CD4-positive, alpha-beta T cell (primary cell): ENCODE measurements at regions not wholly inside any gene's neighbourhood (a gene's known extent, or its start where the extent isn't known, plus 50 kb on each side); places are given as distances from the start of the nearest gene placed in this dataset.

ENCODE experiments used
- ATAC-seq: fragments of 200-7000 bp; cut with Tn5 transposase; one replicate; pipeline ENCODE4 v1.10.0; 2022; ENCODE audit warnings: mild to moderate bottlenecking; ENCODE audit not compliant: poor library complexity
- CTCF ChIA-PET: fragments of 350-600 bp; sonication (Branson Sonifier 250); formaldehyde crosslinking; loops from one replicate; lab custom pipeline; 2021; ENCODE audit warnings: antibody characterized with exemption, inconsistent platforms; lab: Charles Lee
- POLR2A ChIA-PET: fragments of 350-600 bp; sonication (Branson Sonifier 250); formaldehyde crosslinking; loops from one replicate; lab custom pipeline; 2021; ENCODE audit warnings: antibody characterized with exemption, inconsistent platforms; lab: Charles Lee
- DNase-seq, 14 experiments: peaks; one replicate each; pipeline ENCODE4 v3.0.0-alpha.2; 2013 to 2020; ENCODE audit warnings: mixed read lengths in 2 of 14
- H3K27ac ChIP-seq, 2 donors: one replicate each; pipeline versions ENCODE4 v1.5.1 to v1.7.0; 2013; ENCODE audit warnings: low read length in 2 of 2, low read depth in 1 of 2, mild to moderate bottlenecking in 1 of 2
- H3K27me3 ChIP-seq, 2 experiments: 1 replicate in 1 of 2; 2 replicates in 1 of 2; pipeline versions ENCODE4 v1.6.1 to v1.7.0; 2013; ENCODE audit warnings: low read length in 2 of 2, control low read depth in 1 of 2, mild to moderate bottlenecking in 1 of 2, moderate library complexity in 1 of 2; ENCODE audit not compliant: insufficient read depth in 2 of 2, control insufficient read depth in 1 of 2
- H3K36me3 ChIP-seq: one replicate; pipeline ENCODE4 v1.6.1; 2013; ENCODE audit warnings: low read length, control low read depth; ENCODE audit not compliant: insufficient read depth
- H3K4me1 ChIP-seq: one replicate; pipeline ENCODE4 v1.6.1; 2013; ENCODE audit warnings: low read length, control low read depth; ENCODE audit not compliant: insufficient read depth
- H3K4me3 ChIP-seq: one replicate; pipeline ENCODE4 v1.5.1; 2013; ENCODE audit warnings: mild to moderate bottlenecking, low read length, moderate library complexity
- H3K9me3 ChIP-seq, 2 experiments: 1 replicate in 1 of 2; 2 replicates in 1 of 2; pipeline versions ENCODE4 v1.6.1 to v1.7.0; 2013; ENCODE audit warnings: low read length in 2 of 2, mild to moderate bottlenecking in 2 of 2, control low read depth in 1 of 2, moderate library complexity in 1 of 2; ENCODE audit not compliant: control insufficient read depth in 1 of 2, insufficient read depth in 1 of 2
- H3K27ac Mint-ChIP-seq: one replicate; pipeline ENCODE4 v1.8.0; 2020; ENCODE audit warnings: mixed read lengths
- H3K27me3 Mint-ChIP-seq: one replicate; pipeline ENCODE4 v1.8.0; 2021; ENCODE audit warnings: mixed read lengths
- H3K36me3 Mint-ChIP-seq: one replicate; pipeline ENCODE4 v1.8.0; 2021; ENCODE audit warnings: low read depth, mixed read lengths
- H3K4me1 Mint-ChIP-seq: one replicate; pipeline ENCODE4 v1.8.0; 2021; ENCODE audit warnings: low read depth, mixed read lengths
- H3K4me3 Mint-ChIP-seq: one replicate; pipeline ENCODE4 v1.8.0; 2020; ENCODE audit warnings: mild to moderate bottlenecking, mixed read lengths
- H3K9me3 Mint-ChIP-seq: one replicate; pipeline ENCODE4 v1.8.0; 2020; ENCODE audit warnings: mixed read lengths
- CTCF ChIP-seq: fragments of 200-600 bp; IDR thresholded peaks from one replicate; pipeline ENCODE4 v1.8.0; 2022; ENCODE audit warnings: antibody characterized with exemption, mild to moderate bottlenecking
- intact Hi-C, 2 experiments: fragments of 100-400 bp; cut with DNase I in 1 of 2; cut with micrococcal nuclease in 1 of 2; formaldehyde crosslinking; loops; one replicate each; pipeline versions ENCODE4 v1.15.1 to v1.9.0; 2023 to 2025; cut with DNase I, micrococcal nuclease

- Histone ChIP-seq H3K9me3 (peaks cover 0 to 9% of the 10 kb centered on the region in 2 experiments), H3K27ac (no peak overlapping the region), H3K4me1 (no peaks in the 10 kb centered on the region), H3K36me3 (no peaks in the 10 kb centered on the region), H3K4me3 (no peak overlapping the region), H3K27me3 (no peaks in the 10 kb centered on the region)
- TF ChIP-seq CTCF: no peak
- Mint-ChIP-seq H3K36me3 (no peaks in the 10 kb centered on the region), H3K4me3 (no peak overlapping the region), H3K4me1 (no peaks in the 10 kb centered on the region), H3K27me3 (peaks cover 27% of the 10 kb centered on the region), H3K9me3 (peaks cover 9% of the 10 kb centered on the region), H3K27ac (no peak overlapping the region)
- ChIA-PET POLR2A (no interaction called here), CTCF (no interaction called here)
- DNase-seq: no peak
- intact Hi-C loops: no loop called here
- no peak for ATAC-seq
Observed at GRCh38 chr5:62154758-62155157, 151.2 kb upstream of the KIF2A start.

GRCh38 chr5:62155988-62156387 is 150.0 kb upstream of the KIF2A start:
- H3K9me3 ChIP-seq: peaks cover 0 to 9% of the 10 kb centered on the region in 2 experiments
- no peaks in the 10 kb centered on the region for H3K27me3 ChIP-seq
- no peak for DNase-seq
- Mint-ChIP-seq H3K27me3 (peaks cover 31% of the 10 kb centered on the region), H3K4me3 (no peak overlapping the region), H3K27ac (no peak overlapping the region), H3K9me3 (peaks cover 9% of the 10 kb centered on the region), H3K4me1 (no peaks in the 10 kb centered on the region), H3K36me3 (no peaks in the 10 kb centered on the region)
- ChIA-PET CTCF (no interaction called here), POLR2A (no interaction called here)
- no peaks in the 10 kb centered on the region for H3K36me3 ChIP-seq
- no peak for TF ChIP-seq CTCF
- H3K4me3 ChIP-seq: no peak overlapping the region
- intact Hi-C loops: no loop called here
- no peak for ATAC-seq
- H3K27ac ChIP-seq: no peak overlapping the region
- no peaks in the 10 kb centered on the region for H3K4me1 ChIP-seq

GRCh38 chr5:62167561-62168057 is 138.4 kb upstream of the KIF2A start:
- CTCF ChIA-PET: no interaction called here
- Mint-ChIP-seq H3K9me3 (no peaks in the 10 kb centered on the region), H3K27ac (no peak overlapping the region), H3K4me1 (no peaks in the 10 kb centered on the region), H3K4me3 (no peak overlapping the region), H3K36me3 (no peaks in the 10 kb centered on the region), H3K27me3 (peaks cover 37% of the 10 kb centered on the region)
- no peak for DNase-seq
- Histone ChIP-seq H3K4me1 (no peaks in the 10 kb centered on the region), H3K4me3 (no peak overlapping the region), H3K27ac (no peak overlapping the region), H3K9me3 (peaks cover under 1 to 11% of the 10 kb centered on the region in 2 experiments), H3K36me3 (no peaks in the 10 kb centered on the region), H3K27me3 (peaks cover 0 to 12% of the 10 kb centered on the region in 2 experiments)
- ATAC-seq: no peak
- intact Hi-C loops: no loop called here
- no peak for TF ChIP-seq CTCF
- POLR2A ChIA-PET: no interaction called here
